Nephron progenitor cell (in vitro differentiated cells): ENCODE measurements at regions not wholly inside any gene's neighbourhood (a gene's known extent, or its start where the extent isn't known, plus 50 kb on each side); places are given as distances from the start of the nearest gene placed in this dataset.

Experiments used
- DNase-seq: peaks from one replicate; pipeline ENCODE4 v3.0.0; 2021
- H3K27ac Mint-ChIP-seq: 2 replicates; pipeline ENCODE4 v1.8.0; 2021; ENCODE audit warnings: mild to moderate bottlenecking, moderate library complexity, mixed read lengths
- H3K27me3 Mint-ChIP-seq: 2 replicates; pipeline ENCODE4 v1.8.0; 2021; ENCODE audit warnings: mild to moderate bottlenecking, low read depth, mixed read lengths; ENCODE audit not compliant: poor library complexity
- H3K36me3 Mint-ChIP-seq: 2 replicates; pipeline ENCODE4 v1.8.0; 2021; ENCODE audit warnings: low read depth, mixed read lengths
- H3K4me1 Mint-ChIP-seq: 2 replicates; pipeline ENCODE4 v1.8.0; 2021; ENCODE audit warnings: mixed read lengths
- H3K4me3 Mint-ChIP-seq: 2 replicates; pipeline ENCODE4 v1.8.0; 2021; ENCODE audit warnings: mild to moderate bottlenecking, moderate library complexity, mixed read lengths
- H3K9me3 Mint-ChIP-seq: 2 replicates; pipeline ENCODE4 v1.8.0; 2021; ENCODE audit warnings: mild to moderate bottlenecking, moderate library complexity, mixed read lengths
- CTCF ChIP-seq: fragments of 200-600 bp; sonication (generic); IDR thresholded peaks from 2 replicates; pipeline ENCODE4 v1.5.0; 2021; ENCODE audit warnings: antibody characterized with exemption

- Mint-ChIP-seq H3K27me3 (no peaks in the 10 kb centered on the region), H3K27ac (no peak overlapping the region), H3K4me1 (peaks cover 4% of the 10 kb centered on the region), H3K9me3 (peaks cover 29% of the 10 kb centered on the region), H3K4me3 (no peak overlapping the region), H3K36me3 (peaks cover 9% of the 10 kb centered on the region)
- no peak for TF ChIP-seq CTCF
- no peak for DNase-seq
These were observed 1234.0 kb downstream of the SORCS3 start for GRCh38 chr10:105875050-105875449.

GRCh38 chr10:105872665-105873064 is 1231.6 kb downstream of the SORCS3 start:
- Mint-ChIP-seq H3K36me3 (peaks cover 9% of the 10 kb centered on the region), H3K27ac (no peak overlapping the region), H3K4me1 (peaks cover under 1% of the 10 kb centered on the region), H3K4me3 (no peak overlapping the region), H3K9me3 (peaks cover 29% of the 10 kb centered on the region), H3K27me3 (no peaks in the 10 kb centered on the region)
- TF ChIP-seq CTCF, result no peak
- DNase-seq, result no peak

- no peaks in the 10 kb centered on the region for H3K4me1 Mint-ChIP-seq
- TF ChIP-seq CTCF, result no peak
- peaks cover 9% of the 10 kb centered on the region for H3K36me3 Mint-ChIP-seq
- DNase-seq, result no peak
- no peak overlapping the region for H3K4me3 Mint-ChIP-seq
- H3K27me3 Mint-ChIP-seq, result no peaks in the 10 kb centered on the region
- no peak overlapping the region for H3K27ac Mint-ChIP-seq
- H3K9me3 Mint-ChIP-seq, result peaks cover 29% of the 10 kb centered on the region
These were observed 1227.8 kb downstream of the SORCS3 start for GRCh38 chr10:105868935-105869334.

- H3K4me1 Mint-ChIP-seq, result no peaks in the 10 kb centered on the region
- H3K9me3 Mint-ChIP-seq, result no peaks in the 10 kb centered on the region
- no peaks in the 10 kb centered on the region for H3K27me3 Mint-ChIP-seq
- no peak overlapping the region for H3K4me3 Mint-ChIP-seq
- H3K36me3 Mint-ChIP-seq, result no peaks in the 10 kb centered on the region
- no peak for DNase-seq
- no peak overlapping the region for H3K27ac Mint-ChIP-seq
- no peak for TF ChIP-seq CTCF
These were observed 1223.8 kb downstream of the SORCS3 start for GRCh38 chr10:105864854-105865253.

GRCh38 chr10:105857268-105858264 is 1216.5 kb downstream of the SORCS3 start:
- Mint-ChIP-seq H3K4me1 (peaks cover 6% of the 10 kb centered on the region), H3K4me3 (no peak overlapping the region), H3K27me3 (no peaks in the 10 kb centered on the region), H3K36me3 (no peaks in the 10 kb centered on the region), H3K9me3 (no peaks in the 10 kb centered on the region), H3K27ac (no peak overlapping the region)
- no peak for DNase-seq
- TF ChIP-seq CTCF, result no peak

GRCh38 chr10:105855791-105856190 is 1214.7 kb downstream of the SORCS3 start:
- H3K4me1 Mint-ChIP-seq, result peaks cover 6% of the 10 kb centered on the region
- DNase-seq, result no peak
- no peaks in the 10 kb centered on the region for H3K36me3 Mint-ChIP-seq
- H3K4me3 Mint-ChIP-seq, result no peak overlapping the region
- H3K9me3 Mint-ChIP-seq, result peaks cover 6% of the 10 kb centered on the region
- no peak for TF ChIP-seq CTCF
- peaks cover under 1% of the 10 kb centered on the region for H3K27me3 Mint-ChIP-seq
- no peak overlapping the region for H3K27ac Mint-ChIP-seq
